HepG2 (cell line): ENCODE measurements at regions not wholly inside any gene's neighbourhood (a gene's known extent, or its start where the extent isn't known, plus 50 kb on each side); places are given as distances from the start of the nearest gene placed in this dataset.

Experiments
- ATAC-seq: fragments of 200-7000 bp; cut with Tn5 transposase; 3 replicates; pipeline ENCODE4 v1.9.1; 2020; ENCODE audit warnings: mild to moderate bottlenecking, moderate library complexity
- BruUV-seq: library from RNA; stranded (reverse); fragments of 400-500 nt; replicated peaks from 2 replicates; lab custom pipeline; 2021; lab: Mats Ljungman, UMichigan
- CTCF ChIA-PET: fragments of 300-600 bp; formaldehyde crosslinking; extraction: SDS; loops from one replicate; lab custom pipeline; 2021; ENCODE audit warnings: low total read pairs, inconsistent platforms, low intra/inter-chr PET ratio; lab: Yijun Ruan, JAX
- POLR2A ChIA-PET: fragments of 350-600 bp; sonication (Branson Sonifier 250); formaldehyde crosslinking; loops from one replicate; lab custom pipeline; 2020; ENCODE audit warnings: antibody characterized with exemption, inconsistent platforms; lab: Yijun Ruan, JAX
- DNase-seq: peaks from one replicate; pipeline ENCODE4 v3.0.0-alpha.2; 2015; ENCODE audit warnings: low spot score
- FAIRE-seq: peaks from 3 replicates; lab custom pipeline; 2011; peaks lifted over from hg19 to GRCh38; lab: Jason Lieb, UNC
- H2AFZ ChIP-seq: one replicate; pipeline ENCODE4 v1.6.1; 2011; ENCODE audit warnings: low read length, inconsistent platforms
- H3K27ac ChIP-seq: fragments of 300-600 bp; 3 replicates; pipeline ENCODE4 v1.8.0; 2011; ENCODE audit warnings: mixed run types, mild to moderate bottlenecking, mixed read lengths, low read length, inconsistent platforms; ENCODE audit not compliant: insufficient read depth; ENCODE audit errors: extremely low read length
- H3K27me3 ChIP-seq, 2 experiments: fragments of 200-600 bp in 1 of 2; 2 replicates in 1 of 2; 3 replicates in 1 of 2; pipeline versions ENCODE4 v1.6.0 to v1.8.0; 2011; ENCODE audit warnings: low read length in 2 of 2, mild to moderate bottlenecking in 2 of 2, moderate library complexity in 2 of 2, inconsistent platforms in 1 of 2; ENCODE audit not compliant: insufficient read depth in 2 of 2, control insufficient read depth in 1 of 2
- H3K36me3 ChIP-seq, 2 experiments: fragments of 200-600 bp in 1 of 2; replicated peaks in 1 of 2; 2 replicates in 1 of 2; 3 replicates in 1 of 2; pipeline versions ENCODE4 v1.5.1 to v1.8.0; 2011; ENCODE audit warnings: low read length in 2 of 2, inconsistent platforms in 1 of 2; ENCODE audit not compliant: insufficient read depth in 2 of 2, control insufficient read depth in 1 of 2
- H3K4me1 ChIP-seq: 2 replicates; pipeline ENCODE4 v1.5.1; 2012; ENCODE audit warnings: low read length, inconsistent platforms; ENCODE audit not compliant: insufficient read depth
- H3K4me2 ChIP-seq: 2 replicates; pipeline ENCODE4 v1.6.0; 2011; ENCODE audit warnings: low read depth, low read length, inconsistent platforms
- H3K4me3 ChIP-seq, 3 experiments: fragments of 200-600 bp in 1 of 3; sonication (generic), shearing (Covaris generic) in 1 of 3; replicated peaks in 1 of 3; 2 replicates each; pipeline ENCODE4 v1.5.1; 2011 to 2016; ENCODE audit warnings: low read length in 3 of 3, inconsistent platforms in 2 of 3, low read depth in 2 of 3, mild to moderate bottlenecking in 2 of 3, control low read depth in 1 of 3, mixed read lengths in 1 of 3; ENCODE audit not compliant: insufficient read depth in 1 of 3
- H3K79me2 ChIP-seq: one replicate; pipeline ENCODE4 v1.6.1; 2011; ENCODE audit warnings: low read length, inconsistent platforms; ENCODE audit not compliant: insufficient read depth
- H3K9ac ChIP-seq: 2 replicates; pipeline ENCODE4 v1.6.0; 2011; ENCODE audit warnings: mild to moderate bottlenecking, low read depth, low read length, inconsistent platforms; ENCODE audit not compliant: insufficient read depth
- H3K9me3 ChIP-seq: 2 replicates; pipeline ENCODE4 v1.5.1; 2012; ENCODE audit warnings: mild to moderate bottlenecking, low read length
- H4K20me1 ChIP-seq: 2 replicates; pipeline ENCODE4 v1.6.0; 2011; ENCODE audit warnings: inconsistent platforms, mild to moderate bottlenecking, low read length, moderate library complexity; ENCODE audit not compliant: insufficient read depth
- FOXA3 ChIP-seq: IDR thresholded peaks from 2 replicates; pipeline ENCODE4 v1.6.1; 2016; ENCODE audit warnings: missing genetic modification reagents, missing compliant biosample characterization
- MAF1 ChIP-seq: sonication (generic); formaldehyde crosslinking; IDR thresholded peaks from 2 replicates; pipeline ENCODE4 v1.5.0; 2020; ENCODE audit warnings: missing genetic modification reagents, borderline replicate concordance
- ZIK1 ChIP-seq: sonication (generic); formaldehyde crosslinking; IDR thresholded peaks from 2 replicates; pipeline ENCODE4 v1.5.0; 2020; ENCODE audit warnings: mild to moderate bottlenecking, low read depth, missing genetic modification reagents, borderline replicate concordance
- ZNF318 ChIP-seq: sonication (generic); formaldehyde crosslinking; IDR thresholded peaks from 2 replicates; pipeline ENCODE4 v1.4.0; 2020; ENCODE audit warnings: mild to moderate bottlenecking, missing genetic modification reagents
- ZNF431 ChIP-seq: sonication (generic); formaldehyde crosslinking; IDR thresholded peaks from 2 replicates; pipeline ENCODE4 v1.9.0; 2022; ENCODE audit warnings: missing genetic modification reagents, low read depth, mild to moderate bottlenecking, borderline replicate concordance
- ZNF766 ChIP-seq: sonication (generic); formaldehyde crosslinking; IDR thresholded peaks from 2 replicates; pipeline ENCODE4 v1.5.0; 2020; ENCODE audit warnings: missing genetic modification reagents, borderline replicate concordance
- ZNF800 ChIP-seq: sonication (generic); formaldehyde crosslinking; IDR thresholded peaks from 2 replicates; pipeline ENCODE4 v1.4.0; 2020; ENCODE audit warnings: missing genetic modification reagents
- WGBS: methylation state at CpG from one replicate; pipeline ENCODE4 v1.1.6; 2017; ENCODE audit warnings: low lambda C conversion rate; 5-methylcytosine and 5-hydroxymethylcytosine counted together
- in situ Hi-C: cut with HindIII; loops from 2 replicates; pipeline ENCODE4 v1.10.0; 2017; ENCODE audit warnings: low pct_unique_long_range_greater_than_20kb; ENCODE audit not compliant: extremely low pct_ligation_motif_present
- intact Hi-C: fragments of 100-400 bp; cut with micrococcal nuclease; formaldehyde crosslinking; loops from one replicate; pipeline ENCODE4 v1.10.0; 2022; ENCODE audit not compliant: unreplicated experiment

GRCh38 chr11:122488892-122489706 is 166.4 kb upstream of the UBASH3B start:
- no peaks in the 10 kb centered on the region for H3K36me3 ChIP-seq
- 0 out of 5 replicates have a peak, but pooled peaks cover 0 to 2% of the 10 kb centered on the region in 2 experiments for H3K27me3 ChIP-seq
- H3K9ac ChIP-seq: no peak overlapping the region
- H3K27ac ChIP-seq: no peak overlapping the region
- no peak overlapping the region for H3K4me2 ChIP-seq
- BruUV-seq: no TSS peak
- no peak for TF ChIP-seq ZNF766 (CRISPR knock-in tag)
- no peak for TF ChIP-seq MAF1
- POLR2A ChIA-PET: no interaction called here
- H3K4me1 ChIP-seq: peaks cover 11% of the 10 kb centered on the region
- FAIRE-seq (no peak), ATAC-seq (no peak), DNase-seq (no peak)
- no peak overlapping the region for H3K4me3 ChIP-seq
- H3K9me3 ChIP-seq: no peaks in the 10 kb centered on the region
- no peaks in the 10 kb centered on the region for H3K79me2 ChIP-seq
- intact Hi-C loops (no loop called here), in situ Hi-C loops (no loop called here)
- 46% methylated on average over 8 of the region's 8 CpGs for WGBS
- no peaks in the 10 kb centered on the region for H4K20me1 ChIP-seq
- H2AFZ ChIP-seq: no peak overlapping the region
- CTCF ChIA-PET: no interaction called here

- WGBS: under 1% methylated on average over 3 of the region's 3 CpGs
- POLR2A ChIA-PET: no interaction called here
- no peak for TF ChIP-seq FOXA3 (CRISPR knock-in tag)
- TF ChIP-seq ZIK1 (CRISPR knock-in tag): no peak
- TF ChIP-seq ZNF431 (CRISPR knock-in tag): no peak
- no peak for TF ChIP-seq ZNF318 (CRISPR knock-in tag)
- no peak for TF ChIP-seq ZNF800 (CRISPR knock-in tag)
Measured at GRCh38 chr11:122487669-122488068, 167.9 kb upstream of the UBASH3B start.

More at GRCh38 chr11:122487669-122488068, 167.9 kb upstream of the UBASH3B start:
- intact Hi-C loops: no loop called here
- Histone ChIP-seq H3K27me3 (0 out of 5 replicates have a peak, but pooled peaks cover 0 to 2% of the 10 kb centered on the region in 2 experiments), H3K27ac (no peak overlapping the region), H3K79me2 (no peaks in the 10 kb centered on the region), H3K36me3 (no peaks in the 10 kb centered on the region), H3K4me1 (peaks cover 11% of the 10 kb centered on the region), H2AFZ (no peak overlapping the region), H3K9ac (no peak overlapping the region), H3K4me3 (no peak overlapping the region), H3K4me2 (no peak overlapping the region), H3K9me3 (peaks cover 6% of the 10 kb centered on the region), H4K20me1 (no peaks in the 10 kb centered on the region)
- no peak for FAIRE-seq
- in situ Hi-C loops: no loop called here
- ATAC-seq: no peak
- DNase-seq: no peak
- no TSS peak for BruUV-seq
- CTCF ChIA-PET: no interaction called here
